PFSK-1 (cell line): ENCODE measurements at regions not wholly inside any gene's neighbourhood (a gene's known extent, or its start where the extent isn't known, plus 50 kb on each side); places are given as distances from the start of the nearest gene placed in this dataset.

Experiments used
- FOXP2 ChIP-seq: optimal IDR thresholded peaks from 2 replicates; pipeline ENCODE3; 2011; ENCODE audit warnings: borderline replicate concordance, control low read depth, inconsistent platforms; ENCODE audit not compliant: insufficient read depth; ENCODE audit errors: extremely low read length, extremely low read depth
- POLR2AphosphoS5 ChIP-seq: IDR thresholded peaks from 2 replicates; pipeline ENCODE4 v1.6.1; 2012; ENCODE audit warnings: low read depth, mild to moderate bottlenecking, control low read depth, low read length, moderate library complexity
- REST ChIP-seq, 2 experiments: IDR thresholded peaks; 2 replicates each; pipeline versions ENCODE4 v1.6.1 to v1.8.0; 2011 to 2012; ENCODE audit warnings: low read depth in 2 of 2, low read length in 2 of 2, control low read depth in 1 of 2, inconsistent platforms in 1 of 2, mild to moderate bottlenecking in 1 of 2, moderate library complexity in 1 of 2; ENCODE audit not compliant: insufficient read depth in 1 of 2
- SIN3A ChIP-seq: IDR thresholded peaks from 2 replicates; pipeline ENCODE4 v1.6.1; 2012; ENCODE audit warnings: mild to moderate bottlenecking, low read length, moderate library complexity, borderline replicate concordance; ENCODE audit not compliant: insufficient read depth
- TAF1 ChIP-seq: IDR thresholded peaks from 2 replicates; pipeline ENCODE4 v1.6.1; 2012; ENCODE audit warnings: low read length, control low read depth, borderline replicate concordance; ENCODE audit not compliant: insufficient read depth

GRCh38 chr2:215486291-215487001 is 50.6 kb upstream of the FN1 start:
- no peak for TF ChIP-seq POLR2AphosphoS5
- no peak for TF ChIP-seq REST (IDR thresholded peaks at IDR 0.05; ENCODE audit: insufficient read depth in 1 of 2, low read depth in 2 of 2, low read length in 2 of 2)
- TF ChIP-seq FOXP2 = no peak
- no peak for TF ChIP-seq SIN3A
- no peak for TF ChIP-seq TAF1
